HG03342 (cell line): ENCODE measurements at regions not wholly inside any gene's neighbourhood (a gene's known extent, or its start where the extent isn't known, plus 50 kb on each side); places are given as distances from the start of the nearest gene placed in this dataset.

Experiments
- ATAC-seq: cut with Tn5 transposase; IDR thresholded peaks from one replicate; pipeline ENCODE4 v1.9.1; 2021; ENCODE audit warnings: mild to moderate bottlenecking, moderate library complexity; ENCODE audit not compliant: unreplicated experiment

- no peak for ATAC-seq
Measured at GRCh38 chr20:50257860-50258259, 67.2 kb downstream of the CEBPB start.

DNA sequence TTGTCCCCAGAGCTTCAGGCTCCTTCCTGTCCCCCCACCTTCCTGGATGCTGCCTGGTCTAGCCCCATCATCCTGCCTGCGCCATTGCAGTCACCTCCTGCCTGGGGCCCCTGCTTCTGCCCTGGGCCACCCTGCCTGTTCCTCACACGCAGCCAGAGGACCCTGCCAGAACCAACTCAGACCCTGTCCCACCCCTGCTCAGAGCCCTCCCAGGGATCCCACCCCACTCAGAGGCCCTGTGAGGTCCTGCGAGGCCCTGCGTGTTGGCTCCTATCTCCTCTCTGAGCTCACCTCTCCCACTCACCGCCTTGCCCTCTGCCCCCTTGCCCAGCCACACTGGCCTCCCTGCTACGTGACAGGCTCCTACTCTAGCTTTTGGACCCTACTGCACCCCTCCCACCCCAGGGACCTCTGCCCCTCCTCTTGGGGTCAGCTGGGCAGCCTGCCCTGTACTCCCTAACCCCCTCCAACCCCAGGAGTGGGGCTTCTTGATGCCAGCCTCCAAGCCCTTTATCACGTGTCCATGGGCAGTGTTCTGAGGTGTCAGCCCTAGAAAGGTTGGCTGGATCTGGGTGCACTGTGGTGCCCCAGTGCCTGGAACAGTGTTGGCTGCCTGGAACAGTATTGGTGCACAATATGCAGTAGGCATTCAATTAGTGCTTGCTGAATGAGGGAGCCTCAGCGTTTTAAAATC is 68.3 kb downstream of the CEBPB start:
- no peak for ATAC-seq

- ATAC-seq: no peak
Measured at GRCh38 chr20:50259705-50260478, 69.3 kb downstream of the CEBPB start.

- no peak for ATAC-seq
Measured at GRCh38 chr20:50260479-50261221, 70.0 kb downstream of the CEBPB start.

DNA sequence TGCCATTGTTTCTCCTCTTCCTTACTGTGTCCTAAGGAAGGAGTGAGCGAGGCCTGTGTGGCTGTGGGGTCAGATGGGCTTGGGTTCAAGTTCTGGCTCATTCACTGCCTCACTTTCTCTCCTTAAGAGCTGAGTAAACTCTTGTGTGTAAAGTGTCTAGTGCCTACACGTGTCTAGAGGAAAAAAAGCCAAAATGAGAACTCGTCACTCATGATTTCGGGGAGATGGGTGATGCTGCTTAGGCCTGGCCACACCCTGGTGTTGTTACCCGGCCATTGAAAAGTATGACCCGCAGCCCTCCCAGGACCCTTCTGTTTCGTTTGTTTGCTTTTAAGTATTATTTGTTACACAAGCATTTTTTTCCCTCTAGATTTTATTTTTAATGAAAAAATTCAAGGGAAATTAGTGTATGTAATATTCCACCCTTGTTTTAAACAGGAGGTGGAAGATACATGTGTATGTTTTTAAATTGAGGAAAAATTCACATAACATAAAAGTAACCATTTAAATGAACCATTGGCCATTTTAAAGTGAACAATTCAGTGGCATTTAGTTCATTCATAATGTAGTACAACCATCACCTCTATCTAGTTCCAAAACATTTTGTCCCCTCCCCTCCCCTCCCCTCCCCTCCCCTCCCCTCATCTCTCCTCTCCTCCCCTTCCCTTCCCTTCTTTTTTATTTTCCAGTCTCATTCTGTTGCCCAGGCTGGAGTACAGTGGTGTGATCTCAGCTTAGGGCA is 71.0 kb downstream of the CEBPB start:
- ATAC-seq: no peak

DNA sequence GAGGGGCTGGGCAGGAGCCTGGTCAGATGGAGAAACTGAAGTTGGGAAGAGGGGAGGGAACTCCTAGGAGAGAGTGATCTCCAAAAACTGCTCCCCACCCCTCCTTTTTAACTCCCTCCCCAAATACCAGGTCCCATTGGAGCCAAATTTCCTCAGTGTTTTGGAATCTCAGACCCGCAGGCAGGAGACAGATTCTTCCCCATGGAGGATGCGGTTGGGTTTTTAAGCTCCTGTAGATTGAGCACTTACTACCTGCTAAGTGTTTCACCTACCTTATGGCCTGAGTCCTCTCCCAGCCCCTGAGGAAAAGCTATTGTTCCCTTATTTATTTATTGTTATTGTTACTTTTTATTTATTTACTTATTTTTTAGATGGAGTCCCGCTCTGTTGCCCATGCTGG is 73.2 kb downstream of the CEBPB start:
- ATAC-seq: no peak

- no peak for ATAC-seq
Measured at GRCh38 chr20:50264534-50265145, 74.0 kb downstream of the CEBPB start.

DNA sequence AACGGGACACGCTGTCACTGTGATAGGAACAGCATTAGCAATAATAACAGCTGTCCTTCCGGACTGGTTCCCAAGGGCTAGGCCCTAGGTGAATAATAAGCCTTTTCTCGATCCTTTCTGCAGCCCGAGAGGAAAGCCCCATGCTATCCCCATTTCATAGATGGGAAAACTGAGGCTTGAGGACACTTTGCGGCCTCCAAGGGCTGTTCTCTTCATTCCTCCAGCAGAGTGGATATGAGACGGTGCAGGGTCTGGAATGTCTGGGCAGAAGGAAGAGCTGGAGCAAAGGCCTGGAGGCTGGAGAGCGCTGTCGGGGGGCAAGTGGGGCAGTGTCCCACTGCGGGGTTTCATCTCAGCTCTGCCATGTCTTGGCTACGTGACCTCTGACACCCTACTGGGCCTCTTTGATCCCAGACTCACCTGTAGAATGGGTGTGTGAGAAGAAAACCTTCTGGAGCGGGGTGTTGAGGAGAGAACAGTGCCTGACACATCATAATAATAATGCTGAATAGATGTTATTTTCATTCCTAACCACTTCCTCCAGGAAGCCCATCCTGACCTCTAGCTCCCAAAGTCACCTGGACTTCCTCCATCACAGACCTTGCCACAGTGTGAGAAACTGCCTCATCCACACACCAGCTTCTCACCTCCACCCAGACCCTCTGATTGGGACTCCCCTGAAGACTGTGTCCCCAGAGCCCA is 74.8 kb downstream of the CEBPB start:
- ATAC-seq: no peak

DNA sequence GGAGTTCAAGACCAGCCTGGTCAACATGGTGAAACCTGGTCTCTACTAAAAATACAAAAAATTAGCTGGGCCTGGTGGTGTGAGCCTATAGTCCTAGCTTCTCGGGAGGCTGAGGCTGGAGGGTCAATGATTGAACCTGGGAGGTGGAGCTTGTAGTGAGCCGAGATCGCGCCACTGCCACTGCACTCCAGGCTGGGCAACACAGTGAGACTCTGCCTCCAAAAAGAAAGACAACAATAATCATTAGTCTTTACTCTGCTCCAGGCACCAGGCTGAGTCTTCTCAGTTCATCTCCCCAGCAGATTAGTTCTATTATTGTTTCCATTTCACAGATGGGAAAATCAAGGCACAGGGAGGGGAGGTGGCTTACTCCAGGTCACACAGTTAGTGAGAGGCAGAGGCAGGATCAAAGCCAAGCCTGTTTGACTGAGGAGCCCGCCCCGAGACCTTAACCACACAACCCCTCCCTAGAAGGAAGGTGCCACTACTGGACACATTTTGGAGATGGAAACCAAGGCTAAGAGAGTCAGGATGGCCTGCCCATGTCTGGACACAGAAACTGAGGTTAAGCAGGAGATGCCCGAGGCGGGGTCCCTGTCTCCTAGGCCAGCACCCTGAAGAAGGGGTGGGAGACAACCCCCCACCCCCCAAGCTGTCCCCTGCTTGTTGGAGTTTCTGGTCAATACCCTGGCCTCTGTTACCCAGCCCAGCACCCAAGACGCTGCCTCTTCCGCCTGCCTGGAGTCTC is 75.8 kb downstream of the CEBPB start:
- no peak for ATAC-seq

GRCh38 chr20:50267041-50267865 is 76.6 kb downstream of the CEBPB start:
- ATAC-seq: no peak

DNA sequence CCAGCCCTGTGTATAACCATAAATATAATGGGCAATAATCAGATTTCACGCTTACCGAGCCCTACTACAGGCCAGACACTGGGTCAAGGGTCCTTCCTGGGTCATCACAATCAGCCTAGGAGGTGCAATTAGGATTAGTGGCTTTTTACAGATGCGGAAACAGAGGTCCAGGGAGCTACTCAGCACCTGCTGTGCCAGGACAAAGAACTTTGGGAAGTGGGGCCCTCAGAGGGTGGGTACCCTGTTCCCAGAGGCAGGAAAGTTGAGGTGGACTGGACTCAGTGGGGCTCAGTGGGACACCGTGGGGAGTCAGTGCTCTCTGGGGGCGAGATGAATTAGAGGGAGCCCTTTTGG is 77.2 kb downstream of the CEBPB start:
- ATAC-seq: no peak

GRCh38 chr20:50269091-50270033 is 78.7 kb downstream of the CEBPB start:
- no peak for ATAC-seq

DNA sequence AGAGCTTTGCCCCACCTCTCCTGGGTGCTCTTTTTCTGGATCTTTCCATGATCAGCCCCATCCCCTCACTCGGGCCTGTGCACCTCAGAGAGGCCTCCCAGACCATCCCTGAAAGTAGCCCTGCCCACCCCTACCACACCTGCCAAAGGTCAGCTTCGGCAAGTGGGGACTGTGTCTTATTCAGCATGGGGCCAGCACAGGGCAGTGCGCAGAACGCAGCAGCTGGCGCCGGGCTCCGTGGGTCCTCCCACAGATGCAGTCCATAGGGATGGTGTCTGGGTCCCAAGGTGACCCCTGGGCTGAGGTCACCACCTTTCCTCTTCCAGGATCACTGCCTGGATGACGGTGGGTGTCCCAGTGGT is 79.4 kb downstream of the CEBPB start:
- ATAC-seq: no peak

DNA sequence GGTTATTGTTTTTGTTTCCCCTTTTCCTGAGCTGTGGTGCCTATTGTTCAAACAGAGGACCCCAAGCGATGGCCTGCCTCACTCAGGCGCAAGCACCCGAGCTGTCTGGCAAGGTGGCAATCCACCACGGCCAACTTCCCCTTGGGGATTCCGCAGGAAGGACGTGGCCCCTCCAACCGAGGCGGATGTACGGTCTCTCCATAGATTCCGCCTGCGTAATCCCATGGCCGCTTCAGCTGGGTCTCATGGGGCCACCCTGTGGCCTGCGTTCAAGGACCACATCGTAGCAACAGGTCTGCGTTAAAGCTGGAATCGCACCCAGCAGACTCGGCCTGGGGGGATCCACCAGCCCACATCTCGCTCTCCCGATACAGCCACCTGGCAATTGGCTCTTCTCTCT is 79.9 kb downstream of the CEBPB start:
- no peak for ATAC-seq

- no peak for ATAC-seq
Measured at GRCh38 chr20:50271176-50271575, 80.5 kb downstream of the CEBPB start.

DNA sequence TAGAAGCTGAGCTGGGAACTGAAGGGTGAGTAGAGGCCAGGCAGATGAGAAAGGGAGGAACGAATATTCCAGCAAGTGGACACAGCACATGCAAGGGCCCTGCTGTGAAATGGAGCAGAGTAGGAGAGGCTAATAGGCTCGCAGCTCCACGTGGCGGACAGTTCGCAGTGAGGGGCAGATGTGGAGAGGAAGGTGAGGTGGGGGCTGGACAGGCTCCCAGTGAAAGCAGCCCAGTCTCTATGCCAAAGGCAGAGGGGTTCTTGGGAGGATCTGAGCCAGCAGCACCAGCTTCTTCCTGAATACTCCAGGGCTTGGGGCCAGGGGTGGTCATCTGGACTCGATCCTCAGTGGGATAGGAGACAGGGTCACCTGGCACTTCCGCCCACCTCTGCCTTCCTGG is 81.0 kb downstream of the CEBPB start:
- ATAC-seq: no peak

- ATAC-seq: no peak
Measured at GRCh38 chr20:50272030-50272723, 81.5 kb downstream of the CEBPB start.
